ENCODE measurements at regions not wholly inside any gene's neighbourhood (a gene's known extent, or its start where the extent isn't known, plus 50 kb on each side); places are given as distances from the start of the nearest gene placed in this dataset.

DNA sequence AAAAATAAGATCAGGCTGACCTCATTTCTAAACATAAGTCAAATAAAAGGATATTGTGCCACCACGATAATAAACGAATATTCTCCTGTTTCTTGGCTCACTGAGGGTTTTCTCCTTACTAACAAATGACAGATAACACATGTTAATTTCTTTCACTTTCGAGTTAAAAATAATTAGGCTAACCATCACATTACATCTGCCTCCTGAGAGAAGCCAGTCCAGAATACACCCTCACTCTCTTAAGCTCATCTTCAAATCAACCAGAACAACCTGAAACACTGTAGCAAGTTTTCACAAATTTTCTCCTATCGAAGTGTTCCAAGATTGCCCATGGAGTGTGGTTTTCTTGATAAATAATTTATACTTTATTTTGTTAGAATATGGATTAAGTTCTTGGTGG, 1285.6 kb upstream of the EYS start:
- TF ChIP-seq EZH2 (IDR thresholded peaks at IDR 0.05; ENCODE audit: borderline replicate concordance, low read depth, low read length, poor library complexity, severe bottlenecking) (no peak), CTCF (conservative IDR thresholded peaks at IDR 0.05; ENCODE audit: low read depth, low read length) (no peak)

Measured in A673 (cell line).